ENCODE measurements at regions not wholly inside any gene's neighbourhood (a gene's known extent, or its start where the extent isn't known, plus 50 kb on each side); places are given as distances from the start of the nearest gene placed in this dataset.

DNA sequence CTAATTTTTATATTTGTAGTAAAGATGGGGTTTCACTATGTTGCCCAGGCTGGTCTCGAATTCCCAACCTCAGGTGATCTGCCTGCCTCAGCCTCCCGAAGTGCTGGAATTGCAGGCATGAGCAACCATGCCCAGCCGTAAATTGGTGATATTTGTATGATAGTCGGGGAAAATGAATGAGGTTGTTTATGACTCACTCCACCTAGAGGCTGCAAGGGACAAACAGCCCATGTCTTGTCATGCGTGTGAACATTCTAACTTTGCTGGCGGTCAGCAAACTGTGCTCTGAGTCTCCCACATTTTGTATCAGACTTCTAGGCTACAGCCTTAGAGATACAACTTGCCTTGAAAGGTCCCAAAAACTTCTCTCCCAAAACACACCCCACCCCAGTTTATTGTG, 133.5 kb upstream of the DTNA start:
- DNase-seq (ENCODE audit: low read depth in 1 of 2, low spot score in 2 of 2), result no peak

More for the DNA sequence above, 133.5 kb upstream of the DTNA start:
- Histone ChIP-seq H3K4ac (replicated peaks; ENCODE audit: insufficient read length, low read depth, low read length) (no peak overlapping the region), H3K56ac (replicated peaks; ENCODE audit: insufficient read length, low read depth, low read length) (no peak overlapping the region), H2BK12ac (ENCODE audit: low read depth, low read length) (no peak overlapping the region), H3K27ac (ENCODE audit: low read depth, low read length) (no peak overlapping the region), H2BK15ac (ENCODE audit: low read length) (no peak overlapping the region), H4K20me1 (replicated peaks in 1 of 2; ENCODE audit: control insufficient read depth in 1 of 2, insufficient read depth in 2 of 2, low read length in 2 of 2) (no peaks in the 10 kb centered on the region), H2BK5ac (ENCODE audit: low read depth, low read length) (no peak overlapping the region), H3K23ac (ENCODE audit: insufficient read length) (no peak overlapping the region), H3K36me3 (ENCODE audit: control insufficient read depth in 2 of 4, insufficient read depth in 4 of 4, low read length in 3 of 4) (0 out of 8 replicates have a peak, but pooled peaks cover 0 to 3% (median 0%) of the 10 kb centered on the region in 4 experiments), H3K79me1 (ENCODE audit: low read depth, low read length) (no peaks in the 10 kb centered on the region), H4K91ac (replicated peaks; ENCODE audit: insufficient read length, low read length) (no peak overlapping the region), H2BK20ac (ENCODE audit: low read length) (no peak overlapping the region), H3K18ac (ENCODE audit: extremely low read depth, low read length) (no peak overlapping the region), H2AK5ac (ENCODE audit: low read depth, low read length) (no peak overlapping the region), H3K79me2 (ENCODE audit: control insufficient read depth in 1 of 2, insufficient read depth in 2 of 2, low read length in 2 of 2) (no peaks in the 10 kb centered on the region), H3K27me3 (replicated peaks in 1 of 4; ENCODE audit: control insufficient read depth in 3 of 4, extremely low read depth in 1 of 4, insufficient read depth in 3 of 4, low read length in 3 of 4) (no peaks in the 10 kb centered on the region), H3K9me3 (ENCODE audit: insufficient read depth in 2 of 2, low read depth in 1 of 2, low read length in 1 of 2) (peaks cover 0 to 6% of the 10 kb centered on the region in 2 experiments; a peak in 3 of 4 replicates), H4K8ac (ENCODE audit: extremely low read depth, insufficient read depth, low read length) (no peak overlapping the region), H3K9ac (replicated peaks in 1 of 4; ENCODE audit: extremely low read depth in 1 of 4, low read depth in 3 of 4, low read length in 3 of 4) (no peak overlapping the region), H3K4me2 (ENCODE audit: insufficient read depth in 1 of 2, low read depth in 2 of 2, low read length in 2 of 2) (no peak overlapping the region), H3K14ac (ENCODE audit: insufficient read length) (no peak overlapping the region), H4K5ac (ENCODE audit: insufficient read length, low read depth, low read length) (no peak overlapping the region), H2BK120ac (replicated peaks; ENCODE audit: low read depth, low read length) (no peak overlapping the region), H2AFZ (ENCODE audit: low read length) (no peak overlapping the region), H3K4me3 (ENCODE audit: extremely low read depth in 1 of 4, insufficient read depth in 2 of 4, low read depth in 3 of 4, low read length in 4 of 4) (no peak overlapping the region), H3K4me1 (replicated peaks in 1 of 4; ENCODE audit: control insufficient read depth in 3 of 4, insufficient read depth in 4 of 4, low read length in 3 of 4) (no peaks in the 10 kb centered on the region), H3K23me2 (ENCODE audit: low read depth, low read length) (no peaks in the 10 kb centered on the region)
- 95% methylated on average over 6 of the region's 6 CpGs; no CpG with 5 or more reads in 1 of the 2 experiments for WGBS, 2 experiments (ENCODE audit: extremely low coverage in 1 of 2, insufficient coverage in 1 of 2, insufficient read length in 1 of 2, insufficient replicate concordance in 2 of 2, low coverage in 1 of 2, low lambda C conversion rate in 2 of 2, missing lambda C conversion rate in 1 of 2)
- ChIA-PET POLR2A (ENCODE audit: partially characterized antibody) (interaction anchor here (0.7 kb wide), 1 partner anchor 1707 kb away, joined by 3 read pairs; no protein-coding TSS in a partner anchor), CTCF (ENCODE audit: partially characterized antibody) (no interaction called here)
- FAIRE-seq, result no peak
- TF ChIP-seq ASH2L (IDR thresholded peaks at IDR 0.05; ENCODE audit: low read length) (no peak), CTCF (IDR thresholded peaks at IDR 0.05; ENCODE audit: control extremely low read depth in 1 of 3, insufficient read depth in 1 of 3, low read depth in 1 of 3, low read length in 3 of 3) (peak in 1 of 3 experiments; percentile 20; a peak in 1 of 4 replicates)
